ENCODE measurements at regions not wholly inside any gene's neighbourhood (a gene's known extent, or its start where the extent isn't known, plus 50 kb on each side); places are given as distances from the start of the nearest gene placed in this dataset.

- Histone ChIP-seq H3K27me3 (ENCODE audit: control insufficient read depth in 4 of 4, insufficient read depth in 4 of 4, low read length in 3 of 4) (no peaks in the 10 kb centered on the region), H3K9me3 (ENCODE audit: control insufficient read depth in 4 of 4, low read length in 3 of 4) (no peaks in the 10 kb centered on the region), H3K36me3 (ENCODE audit: control insufficient read depth in 4 of 4, insufficient read depth in 3 of 4, low read depth in 1 of 4, low read length in 3 of 4) (no peaks in the 10 kb centered on the region), H3K9ac (ENCODE audit: low read depth in 1 of 2, low read length in 2 of 2) (peak overlapping the region in 1 of 2 donors; percentile 28), H3K4me3 (ENCODE audit: low read depth in 1 of 3, low read length in 3 of 3) (no peak overlapping the region), H3K4me1 (ENCODE audit: control insufficient read depth in 4 of 4, insufficient read depth in 4 of 4, low read length in 3 of 4) (peaks cover 0 to 14% (median 12%) of the 10 kb centered on the region in 4 donors), H3K27ac (ENCODE audit: low read depth in 1 of 2, low read length in 2 of 2) (peak overlapping the region; percentile 48 to 52)
- no peak for DNase-seq (ENCODE audit: low spot score)
- WGBS: 63% methylated on average over 3 of the region's 3 CpGs
- peak; percentile 67 for TF ChIP-seq SP1 (IDR thresholded peaks at IDR 0.05)
- peak in 1 of 2 donors; percentile 59 for TF ChIP-seq JUND (IDR thresholded peaks at IDR 0.05)
- TF ChIP-seq NR2F2 (IDR thresholded peaks at IDR 0.05): no peak
- TF ChIP-seq FOXA2 (IDR thresholded peaks at IDR 0.05): no peak
- no peak for TF ChIP-seq RAD21 (IDR thresholded peaks at IDR 0.05)
- peak; percentile 83 to 93 for TF ChIP-seq RXRA (IDR thresholded peaks at IDR 0.05)
- no peak for TF ChIP-seq HNF4G (IDR thresholded peaks at IDR 0.05)
- TF ChIP-seq YY1 (IDR thresholded peaks at IDR 0.05): peak; percentile 77
- peak in 1 of 2 donors; percentile 34 for TF ChIP-seq GABPA (IDR thresholded peaks at IDR 0.05 in 1 of 2, conservative IDR thresholded peaks at IDR 0.05 in 1 of 2)
- peak; percentile 57 for TF ChIP-seq MAX (IDR thresholded peaks at IDR 0.05)
- TF ChIP-seq FOXA1 (IDR thresholded peaks at IDR 0.05): peak; percentile 39
- TF ChIP-seq CTCF (IDR thresholded peaks at IDR 0.05; ENCODE audit: low read depth, low read length, missing input control): no peak
- no peak for TF ChIP-seq ATF3 (IDR thresholded peaks at IDR 0.05)
- TF ChIP-seq EGR1 (IDR thresholded peaks at IDR 0.05; ENCODE audit: low read depth in 2 of 2): no peak
- peak; percentile 71 for TF ChIP-seq ZBTB33 (IDR thresholded peaks at IDR 0.05)
- TF ChIP-seq TAF1 (conservative IDR thresholded peaks at IDR 0.05): no peak
- peak; percentile 68 to 74 for TF ChIP-seq HNF4A (conservative IDR thresholded peaks at IDR 0.05)
- peak; percentile 92 for TF ChIP-seq REST (IDR thresholded peaks at IDR 0.05)
These were observed 192.3 kb upstream of the C1orf87 start for GRCh38 chr1:60265560-60266535.
